Uterus (tissue), 2 donors: ENCODE measurements at regions not wholly inside any gene's neighbourhood (a gene's known extent, or its start where the extent isn't known, plus 50 kb on each side); places are given as distances from the start of the nearest gene placed in this dataset.

Source experiments
- POLR2A ChIP-seq, 2 donors: fragments of 450-650 bp; IDR thresholded peaks; one replicate each; pipeline ENCODE4 v1.6.1; 2016; ENCODE audit warnings: antibody characterized with exemption in 2 of 2, mild to moderate bottlenecking in 1 of 2, moderate library complexity in 1 of 2
- TF ChIP-seq, protein P1 (sequence below), 4 experiments: fragments of 200-600 bp in 2 of 4; fragments of 450-650 bp in 2 of 4; sonication (generic) in 2 of 4; IDR thresholded peaks; one replicate each; pipeline ENCODE4 v1.5.1; 2016 to 2019; ENCODE audit warnings: antibody characterized with exemption in 4 of 4, mild to moderate bottlenecking in 2 of 4, moderate library complexity in 1 of 4

DNA sequence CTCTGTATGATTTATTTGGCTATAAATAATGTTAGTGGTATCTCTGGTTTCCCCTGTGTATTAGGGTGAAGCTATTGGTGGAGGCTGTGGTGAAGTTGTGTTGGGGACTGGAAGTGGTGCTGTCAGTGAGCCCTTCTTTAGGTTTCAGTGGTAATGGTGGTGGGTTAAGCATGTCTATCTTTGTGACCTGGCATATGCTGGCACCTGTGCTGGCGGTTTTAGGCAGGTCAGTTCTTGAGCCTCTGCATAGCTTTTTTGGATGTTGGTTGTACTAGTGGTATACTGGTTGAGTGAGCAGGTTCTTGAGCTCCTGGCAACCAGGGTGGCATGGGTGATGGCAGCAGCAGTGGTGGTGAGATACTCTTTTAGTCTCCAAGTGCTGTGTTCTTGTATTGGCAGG lies 161.9 kb upstream of the CAND1 start:
- TF ChIP-seq, protein P1, sequence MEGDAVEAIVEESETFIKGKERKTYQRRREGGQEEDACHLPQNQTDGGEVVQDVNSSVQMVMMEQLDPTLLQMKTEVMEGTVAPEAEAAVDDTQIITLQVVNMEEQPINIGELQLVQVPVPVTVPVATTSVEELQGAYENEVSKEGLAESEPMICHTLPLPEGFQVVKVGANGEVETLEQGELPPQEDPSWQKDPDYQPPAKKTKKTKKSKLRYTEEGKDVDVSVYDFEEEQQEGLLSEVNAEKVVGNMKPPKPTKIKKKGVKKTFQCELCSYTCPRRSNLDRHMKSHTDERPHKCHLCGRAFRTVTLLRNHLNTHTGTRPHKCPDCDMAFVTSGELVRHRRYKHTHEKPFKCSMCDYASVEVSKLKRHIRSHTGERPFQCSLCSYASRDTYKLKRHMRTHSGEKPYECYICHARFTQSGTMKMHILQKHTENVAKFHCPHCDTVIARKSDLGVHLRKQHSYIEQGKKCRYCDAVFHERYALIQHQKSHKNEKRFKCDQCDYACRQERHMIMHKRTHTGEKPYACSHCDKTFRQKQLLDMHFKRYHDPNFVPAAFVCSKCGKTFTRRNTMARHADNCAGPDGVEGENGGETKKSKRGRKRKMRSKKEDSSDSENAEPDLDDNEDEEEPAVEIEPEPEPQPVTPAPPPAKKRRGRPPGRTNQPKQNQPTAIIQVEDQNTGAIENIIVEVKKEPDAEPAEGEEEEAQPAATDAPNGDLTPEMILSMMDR (IDR thresholded peaks at IDR 0.05): no peak
- TF ChIP-seq POLR2A (IDR thresholded peaks at IDR 0.05): no peak
